ENCODE measurements at regions not wholly inside any gene's neighbourhood (a gene's known extent, or its start where the extent isn't known, plus 50 kb on each side); places are given as distances from the start of the nearest gene placed in this dataset.

DNA sequence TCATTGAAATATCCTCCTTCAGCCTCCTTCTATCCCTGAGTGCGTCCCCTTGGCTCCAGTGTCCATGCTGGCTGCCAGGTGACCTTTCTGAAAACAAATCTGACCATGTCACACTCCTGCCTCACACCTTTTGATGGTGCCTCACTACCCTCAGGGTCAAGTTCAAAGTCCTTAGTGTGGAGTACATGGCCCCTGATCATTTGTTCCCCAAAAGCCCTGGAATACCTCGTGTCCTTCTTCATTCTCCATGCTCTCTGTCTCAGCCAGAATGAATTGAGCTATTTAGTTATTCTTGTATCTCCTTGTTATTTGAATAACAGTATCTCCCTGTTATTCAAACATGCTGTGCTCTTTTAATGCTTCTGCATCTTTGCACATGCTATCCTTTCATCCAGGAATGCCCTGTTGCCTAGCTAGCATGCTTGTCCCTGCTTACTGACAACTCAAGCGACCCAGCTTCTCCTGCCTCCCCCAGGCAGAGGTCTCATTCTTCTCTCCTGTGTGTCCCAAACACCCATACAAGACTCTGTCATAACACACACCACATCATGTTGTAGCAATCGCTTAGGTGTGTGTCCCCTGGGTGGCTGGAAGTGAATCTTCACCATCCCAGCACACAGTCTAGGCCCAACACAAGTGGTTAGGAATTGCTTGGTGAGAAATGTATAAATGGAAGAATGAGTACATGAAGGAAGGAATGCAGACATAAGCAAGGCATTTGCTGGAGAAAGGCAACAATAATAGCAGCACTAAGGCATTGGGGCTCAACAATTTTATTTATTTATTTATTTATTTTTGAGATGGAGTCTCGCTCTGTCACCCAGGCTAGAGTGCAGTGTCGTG lies 144.0 kb downstream of the DDX1 start:
- no peak for DNase-seq

DNA sequence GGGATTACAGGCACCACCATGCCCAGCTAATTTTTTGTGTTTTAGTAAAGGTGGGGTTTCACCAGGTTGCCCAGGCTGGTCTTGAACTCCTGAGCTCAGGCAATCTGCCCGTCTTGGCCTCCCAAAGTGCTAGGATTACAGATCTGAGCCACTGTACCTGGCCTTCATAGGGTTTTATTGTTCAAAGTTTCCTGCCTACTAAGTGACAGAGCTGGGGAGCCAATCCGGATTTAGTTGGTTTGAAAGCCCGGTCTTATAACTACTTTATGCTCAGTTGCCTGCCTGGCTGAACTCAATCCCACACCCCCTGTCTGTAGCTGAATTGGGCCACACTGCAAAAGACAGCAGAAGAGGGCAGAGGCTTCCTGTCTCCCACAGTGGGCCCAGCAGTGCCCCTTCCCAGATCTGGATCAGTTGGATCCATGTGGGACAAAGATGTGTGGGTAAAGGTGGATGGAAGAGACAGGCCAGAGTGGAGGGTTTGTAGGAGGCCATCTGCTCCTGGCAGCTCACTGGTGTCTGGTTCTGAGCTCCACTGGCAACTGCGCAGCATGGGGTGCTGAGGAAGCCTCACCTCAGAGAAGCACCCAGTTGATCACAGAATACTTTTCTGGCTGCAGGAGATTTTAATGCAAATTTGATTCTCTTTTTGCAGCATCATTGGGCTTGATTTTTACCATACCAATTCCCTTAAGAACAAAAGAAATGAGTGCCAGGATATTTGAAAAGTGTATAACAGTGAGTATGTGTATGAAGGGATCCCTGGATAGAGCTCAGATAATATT lies 144.9 kb downstream of the DDX1 start:
- DNase-seq = no peak

DNA sequence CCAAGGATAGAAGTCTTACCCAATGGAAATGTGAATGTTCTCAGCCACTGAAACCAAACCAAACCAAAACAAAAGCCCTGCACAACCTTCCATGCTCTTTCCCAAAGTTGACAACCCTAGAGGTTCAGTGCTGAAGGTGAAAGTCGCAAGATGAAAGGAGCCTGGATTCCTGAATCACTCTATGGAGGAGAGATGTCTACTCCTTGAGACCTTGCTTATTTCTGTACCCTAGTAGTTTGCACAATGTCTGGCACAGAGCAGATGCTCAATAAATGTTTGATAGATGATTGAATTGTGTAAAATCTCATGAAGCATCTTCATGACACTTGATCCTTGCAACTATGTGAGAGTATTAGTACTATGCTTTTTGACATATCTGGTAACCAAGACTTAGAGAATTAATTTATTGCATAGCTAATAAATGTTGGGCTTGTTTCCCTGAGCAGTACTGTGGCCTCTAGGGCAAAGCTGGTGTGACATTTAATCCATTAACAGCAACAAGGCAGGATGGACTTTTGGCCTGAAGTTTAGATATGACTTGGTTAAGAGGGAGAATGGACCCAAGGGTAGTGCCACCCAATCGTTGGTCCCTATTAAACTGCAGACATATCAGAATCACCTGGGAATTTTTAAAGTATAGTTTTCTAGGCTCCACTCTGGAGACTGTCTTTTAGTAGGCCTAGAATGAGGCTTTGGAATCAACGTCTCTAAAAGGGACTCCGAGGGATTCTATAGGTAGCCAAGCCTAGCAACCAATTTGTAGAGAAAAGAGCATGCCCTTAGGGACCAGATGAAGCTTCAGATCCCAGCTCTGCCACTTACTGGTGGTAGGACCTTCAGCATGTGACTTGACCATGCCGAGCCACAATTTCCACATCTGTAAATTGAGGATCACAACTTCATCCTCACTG lies 145.9 kb downstream of the DDX1 start:
- no peak for DNase-seq

DNA sequence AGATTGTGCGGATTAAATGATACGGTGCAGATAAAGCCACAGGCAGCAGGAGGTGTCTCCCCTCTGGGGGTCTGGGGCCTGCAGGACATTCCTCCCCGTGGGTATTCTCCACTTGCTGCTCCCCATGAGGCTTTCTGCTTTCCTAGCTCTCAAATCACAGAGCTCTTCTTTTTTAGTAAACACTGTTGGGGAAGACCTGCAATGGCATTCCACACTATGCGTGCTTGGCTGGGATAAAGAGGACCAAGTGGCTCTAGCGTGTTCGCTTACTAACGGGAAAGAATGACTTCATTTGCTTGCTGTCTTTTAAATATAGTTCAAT lies 146.5 kb downstream of the DDX1 start:
- DNase-seq = no peak

DNA sequence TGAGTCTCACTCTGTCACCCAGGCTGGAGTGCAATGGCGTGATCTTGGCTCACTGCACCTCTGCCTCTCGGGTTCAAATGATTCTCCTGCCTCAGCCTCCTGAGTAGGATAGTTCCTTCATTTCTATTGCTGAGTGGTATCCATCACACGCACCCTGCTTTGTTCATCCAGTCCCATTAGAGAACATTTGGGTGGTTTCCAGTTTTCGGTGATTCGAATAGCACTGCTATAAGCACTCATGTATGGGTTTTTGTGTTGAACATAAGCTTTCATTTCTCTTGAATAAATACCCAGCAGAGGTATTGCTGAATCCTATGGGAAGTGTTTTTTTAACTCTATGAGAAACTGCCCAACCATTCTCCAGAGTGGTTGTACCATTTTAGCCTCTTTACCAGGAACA lies 147.3 kb downstream of the DDX1 start:
- no peak for DNase-seq

DNA sequence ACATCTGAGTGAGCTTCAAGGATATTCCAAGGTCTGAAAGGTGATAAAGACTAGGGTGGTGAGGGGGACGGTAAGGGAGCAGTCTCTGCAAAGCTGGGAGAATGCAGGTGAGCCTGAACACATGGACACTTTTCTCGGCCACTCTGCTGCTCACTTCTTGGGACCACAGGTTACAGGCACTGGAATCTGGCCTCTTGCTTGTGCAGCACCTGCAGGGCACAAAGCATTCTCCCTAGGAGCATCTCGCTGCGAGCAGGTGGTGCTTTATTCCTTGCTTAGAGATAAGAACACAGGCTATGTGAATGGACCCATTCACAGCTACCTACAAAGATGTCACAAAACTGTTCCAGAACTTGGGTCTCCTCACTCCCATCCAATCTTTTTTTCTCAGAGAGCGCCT lies 153.2 kb downstream of the DDX1 start:
- DNase-seq = no peak

DNA sequence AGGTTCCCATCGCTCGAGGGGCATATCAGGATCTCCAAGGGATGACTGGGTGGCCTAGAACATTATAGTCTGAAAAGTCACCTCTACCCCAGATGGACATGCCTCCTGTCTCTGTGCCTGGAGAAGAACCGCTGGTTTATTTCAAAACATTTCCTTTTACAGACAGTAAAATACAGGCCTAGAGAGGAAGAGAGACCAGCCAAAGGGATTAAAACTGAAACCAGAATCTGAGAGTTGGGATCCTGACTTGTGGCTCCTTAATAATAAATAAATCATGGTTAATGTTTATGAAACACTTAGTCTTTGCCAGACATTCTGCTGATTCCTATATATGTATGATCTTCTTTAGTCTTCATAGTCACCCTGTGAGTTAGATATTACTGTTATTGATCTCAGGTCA lies 153.7 kb downstream of the DDX1 start:
- no peak for DNase-seq

DNA sequence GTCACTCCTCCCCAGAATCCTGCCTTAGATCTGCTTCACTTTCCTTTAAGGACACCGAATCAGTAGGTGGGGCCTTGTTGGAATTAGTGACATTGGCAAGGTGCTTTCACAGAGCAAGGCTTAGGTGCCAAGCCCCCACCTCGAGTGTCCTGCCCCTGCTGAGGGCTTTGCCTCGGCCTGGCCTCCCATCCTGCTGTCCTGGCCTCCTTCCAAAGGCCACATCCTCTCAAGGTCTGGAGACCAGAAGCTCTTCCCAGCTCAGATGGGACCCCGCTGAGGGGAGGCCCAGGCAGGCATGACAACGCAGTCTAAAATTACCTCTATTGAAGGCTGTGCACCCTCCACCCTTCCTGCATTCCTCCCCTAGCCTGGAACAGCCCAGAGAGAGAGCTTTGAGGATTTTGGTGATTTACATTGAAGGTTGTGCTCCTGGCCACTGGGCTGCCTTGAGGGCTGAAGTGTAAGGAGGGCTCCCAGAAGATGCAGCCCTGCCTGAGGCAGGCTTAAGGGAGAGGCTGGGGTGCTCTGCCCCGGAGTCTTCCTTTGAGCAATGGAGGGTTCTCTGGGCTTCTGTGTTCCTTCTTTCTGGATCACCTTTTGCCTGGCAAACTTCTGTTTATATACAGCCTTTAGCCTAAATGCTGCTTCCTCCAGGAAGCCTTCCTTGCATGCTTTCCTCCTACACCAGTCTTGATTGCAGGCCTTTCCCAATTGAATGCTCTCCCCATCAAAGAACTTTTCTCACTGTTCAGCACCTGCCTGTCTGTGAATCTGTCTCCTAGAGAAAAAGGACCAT lies 154.4 kb downstream of the DDX1 start:
- no peak for DNase-seq

DNA sequence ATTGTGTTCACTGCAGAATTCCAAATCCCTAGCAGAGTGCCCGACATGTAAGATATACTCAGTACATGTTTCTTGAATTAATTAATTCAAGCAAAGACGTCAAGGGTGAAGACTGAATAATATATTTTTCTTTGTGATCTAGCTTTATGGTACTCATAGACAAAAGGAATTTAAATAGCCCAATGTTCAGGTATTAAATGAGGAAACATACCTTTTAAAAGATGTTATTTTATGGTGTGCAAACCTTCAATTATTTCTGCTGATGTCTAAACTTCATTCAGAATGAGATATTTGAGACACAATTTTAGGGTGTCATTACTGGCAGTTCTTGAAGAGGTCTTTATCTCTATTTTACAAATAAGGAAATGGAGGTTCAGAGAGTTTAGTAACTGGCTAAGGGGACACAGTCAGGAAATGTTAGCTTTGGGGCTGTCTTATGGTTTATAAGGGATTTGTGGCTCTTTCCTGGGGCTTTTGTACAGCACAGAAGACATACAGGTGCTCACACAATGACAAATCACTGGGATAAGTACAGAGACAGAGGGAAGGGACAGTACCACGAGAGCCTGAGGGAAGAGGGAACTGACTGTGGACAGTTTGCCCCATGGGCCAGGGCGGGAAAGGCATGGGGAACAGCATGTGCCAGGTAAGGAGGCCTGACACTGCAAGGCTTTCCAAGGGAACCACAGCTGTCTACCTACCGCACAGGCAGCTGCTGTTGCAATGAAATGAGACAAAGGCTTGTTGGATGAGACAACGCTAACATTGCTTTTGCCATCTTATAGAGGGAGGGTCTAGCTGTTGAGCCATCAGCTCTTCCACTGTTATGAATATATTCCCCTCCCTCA lies 155.3 kb downstream of the DDX1 start:
- no peak for DNase-seq

DNA sequence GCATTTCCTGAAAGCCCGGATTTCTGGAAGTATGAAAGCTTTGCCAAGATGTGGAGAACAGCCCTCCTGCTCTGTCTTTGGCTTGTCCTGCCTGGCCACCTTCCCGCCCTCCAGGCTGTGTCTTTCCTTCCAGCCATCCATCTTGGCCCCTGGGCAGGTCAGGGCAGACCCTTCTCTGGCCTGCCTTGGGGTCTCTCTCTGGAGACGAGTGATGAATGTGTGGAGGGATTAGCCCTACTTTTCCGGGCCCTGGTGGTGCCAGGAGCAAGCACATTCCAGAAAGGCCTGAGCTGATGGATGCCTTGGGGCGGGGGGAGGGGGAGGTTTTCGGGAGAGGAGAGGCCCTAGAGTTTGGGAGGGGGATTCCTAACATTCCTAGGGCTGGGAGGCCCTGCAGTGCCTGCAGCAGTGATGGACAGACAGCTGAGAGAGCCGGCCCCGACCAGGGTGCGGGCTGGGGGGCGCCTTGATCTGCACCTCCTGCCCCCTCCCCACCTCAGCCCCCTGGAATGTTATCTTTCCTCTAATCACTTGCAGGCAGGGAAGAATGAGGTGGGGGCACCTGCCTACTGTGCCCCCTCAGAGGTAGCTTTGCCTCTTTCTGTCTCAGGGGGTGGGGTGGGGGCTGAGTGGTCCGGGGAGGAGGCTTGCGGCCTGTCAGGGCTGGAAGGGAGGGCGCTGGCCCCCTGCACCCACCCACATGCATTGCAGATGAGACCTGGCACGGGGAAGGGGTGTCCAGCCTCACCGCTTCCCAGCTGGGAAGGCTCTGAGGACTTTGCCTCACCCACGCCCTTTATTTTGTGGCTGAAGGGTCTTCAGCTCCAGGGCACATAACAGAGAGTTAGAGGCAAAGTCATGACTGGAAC lies 156.2 kb downstream of the DDX1 start:
- no peak for DNase-seq

DNA sequence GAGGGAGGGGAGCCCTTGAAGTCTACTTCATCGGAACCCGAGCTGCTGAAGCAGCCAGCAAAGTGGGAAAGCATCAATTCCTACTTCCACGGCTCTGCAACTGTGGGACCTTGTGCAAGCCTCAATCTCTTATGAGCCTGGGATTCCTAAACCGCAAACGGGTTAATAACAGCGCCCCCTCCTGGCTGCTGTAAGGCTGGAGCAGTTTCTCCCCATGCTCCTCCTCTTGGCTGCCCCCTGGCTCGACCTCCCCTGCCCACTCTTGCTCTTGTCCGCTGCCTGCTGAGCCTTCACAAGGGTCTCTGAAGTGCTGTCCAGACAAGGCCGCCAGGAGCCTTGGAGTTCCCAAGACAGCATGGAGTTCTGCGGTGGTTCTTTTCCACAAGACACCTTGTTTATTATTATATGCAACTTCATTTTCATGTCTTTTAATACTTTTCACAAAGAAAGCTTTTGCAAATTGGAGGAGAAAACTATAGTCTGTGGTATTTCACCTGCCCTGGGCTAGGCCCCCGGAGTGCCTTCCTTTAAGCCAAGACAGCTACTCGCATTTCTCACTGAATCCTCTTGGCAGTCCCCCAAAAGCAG lies 157.2 kb downstream of the DDX1 start:
- DNase-seq = no peak

DNA sequence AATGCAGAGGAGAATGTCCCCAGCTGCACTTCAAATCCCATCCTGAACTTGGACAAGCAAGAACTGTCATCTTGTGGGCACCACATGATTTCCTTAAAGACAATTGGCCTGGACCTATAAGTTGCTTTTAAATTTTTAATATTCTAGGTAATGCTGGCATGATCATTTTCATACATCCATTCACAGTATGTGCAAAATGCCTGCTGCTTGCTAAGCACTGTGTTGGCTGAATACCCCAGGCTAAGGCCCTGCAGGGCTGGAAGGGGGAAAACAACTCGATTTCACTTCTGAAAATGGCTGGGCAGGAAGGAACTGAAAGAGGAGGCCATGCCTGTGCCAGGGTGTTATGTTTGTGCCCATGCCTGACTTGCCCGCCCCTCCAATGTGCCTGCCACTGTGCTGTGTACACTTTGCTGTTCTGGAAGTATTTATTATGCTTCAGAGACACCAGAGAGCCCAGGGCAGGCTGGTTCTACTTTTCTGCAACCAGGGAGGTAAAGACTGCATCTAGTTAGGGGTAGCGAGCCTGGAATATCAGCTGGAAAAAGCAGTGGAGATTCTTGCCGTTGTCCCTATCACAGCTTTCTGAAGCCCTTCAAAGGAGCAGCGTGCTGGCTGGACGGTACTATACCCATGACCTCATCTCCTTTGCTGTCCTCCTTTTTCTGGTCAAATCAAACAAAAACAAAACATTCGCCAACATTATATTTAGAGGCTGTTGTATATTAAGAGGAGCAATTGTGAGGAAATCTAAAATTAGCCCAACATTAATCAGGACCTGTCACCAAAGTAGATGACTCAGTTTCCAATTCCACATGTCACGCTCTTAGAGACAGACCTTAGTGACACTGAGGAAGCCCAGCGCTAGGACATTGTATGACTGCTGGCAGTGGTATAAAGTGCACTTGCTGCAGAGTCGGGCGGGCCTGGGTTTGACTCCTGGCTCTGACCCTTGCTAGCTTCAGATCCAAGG lies 158.1 kb downstream of the DDX1 start:
- DNase-seq = no peak

DNA sequence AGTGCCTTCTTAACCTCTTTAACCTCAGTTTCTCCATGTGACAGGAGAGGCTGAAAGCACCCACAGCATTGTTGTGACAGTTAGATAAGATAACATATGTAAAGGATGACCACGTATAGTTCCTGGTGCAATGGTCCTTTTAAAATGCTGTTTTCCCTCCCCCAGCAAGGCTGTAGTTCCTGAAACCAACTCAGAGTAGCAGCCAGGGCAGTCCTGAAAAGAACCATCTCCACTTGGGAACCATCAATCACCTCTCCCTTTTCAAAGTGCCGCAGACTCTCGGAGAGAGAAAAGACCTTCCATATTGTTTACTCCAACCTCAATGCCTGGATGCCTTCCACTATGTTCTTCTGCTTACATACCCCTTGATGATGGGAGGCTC lies 158.8 kb downstream of the DDX1 start:
- no peak for DNase-seq

DNA sequence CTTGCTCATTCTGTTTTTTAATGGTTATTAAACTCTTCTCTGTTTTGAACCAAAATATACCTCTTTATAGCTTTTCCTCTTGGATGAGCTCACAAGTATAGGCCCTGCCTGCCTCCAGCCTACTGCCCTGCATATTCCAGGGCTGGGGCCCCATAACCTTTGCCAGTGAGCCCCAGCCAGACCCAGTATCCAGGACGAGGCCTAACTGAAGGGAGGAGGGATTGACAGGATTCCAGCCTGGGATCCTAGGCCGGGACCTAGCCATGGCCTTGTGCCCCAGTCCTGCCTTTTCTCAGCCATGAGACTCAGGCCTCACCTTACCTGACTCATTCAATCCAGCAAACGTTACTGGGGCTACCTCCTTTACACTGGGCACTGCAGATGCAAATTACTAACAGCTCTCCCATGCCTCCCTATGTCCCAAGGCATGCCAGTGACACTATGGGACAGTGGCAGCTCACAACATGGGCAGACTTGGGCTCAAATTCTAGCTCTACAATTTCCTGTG lies 159.2 kb downstream of the DDX1 start:
- no peak for DNase-seq

DNA sequence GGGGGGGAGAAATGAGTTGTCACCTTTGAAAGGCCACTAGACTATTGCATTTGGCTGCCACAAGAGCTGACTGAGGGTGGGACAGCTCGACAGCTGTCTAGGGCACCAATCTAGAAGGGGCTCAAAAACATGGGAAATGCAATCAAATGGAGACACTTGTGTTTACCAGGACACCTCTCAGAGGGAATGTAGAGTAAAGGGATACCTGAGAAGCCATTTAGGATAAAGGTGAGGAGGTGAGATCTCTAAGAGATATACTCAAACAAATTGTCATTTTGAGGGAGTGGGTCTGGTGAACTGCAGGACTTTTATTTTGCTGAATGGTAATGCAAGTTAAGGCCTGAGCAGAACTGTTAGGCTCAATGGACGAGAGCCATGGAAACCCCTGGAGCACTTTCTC lies 159.8 kb downstream of the DDX1 start:
- no peak for DNase-seq

DNA sequence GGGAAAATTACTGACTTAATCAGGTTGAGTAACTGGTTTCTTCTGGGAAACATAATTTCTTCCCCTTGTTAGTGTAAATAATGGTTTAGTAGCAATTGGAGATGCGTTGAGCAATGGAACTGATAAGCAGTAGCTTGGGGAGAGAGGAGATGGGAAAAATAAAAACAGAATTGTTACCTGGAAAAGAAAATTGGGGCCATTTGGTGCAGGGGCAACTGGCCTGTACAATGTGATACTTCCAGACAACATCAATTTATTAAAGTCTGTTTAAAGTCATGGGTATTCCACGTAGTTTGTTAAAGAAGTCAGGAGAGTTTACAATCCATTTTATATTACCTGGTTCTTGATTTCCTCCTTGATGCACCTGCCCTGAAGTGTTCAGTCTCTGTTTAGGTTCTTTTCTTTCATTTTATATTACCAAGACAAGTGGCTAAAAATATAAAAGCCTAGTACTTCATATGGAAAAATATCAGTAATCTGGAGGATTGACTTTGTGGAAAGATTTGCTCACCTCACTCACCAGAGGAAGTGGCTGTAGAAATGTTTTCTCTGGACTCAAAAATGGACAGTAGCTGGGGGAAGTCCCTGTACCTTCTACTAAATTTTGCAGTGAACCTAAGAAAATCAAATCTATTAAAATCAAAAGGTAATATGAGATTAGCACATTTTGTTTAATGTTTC lies 161.0 kb downstream of the DDX1 start:
- DNase-seq = no peak

DNA sequence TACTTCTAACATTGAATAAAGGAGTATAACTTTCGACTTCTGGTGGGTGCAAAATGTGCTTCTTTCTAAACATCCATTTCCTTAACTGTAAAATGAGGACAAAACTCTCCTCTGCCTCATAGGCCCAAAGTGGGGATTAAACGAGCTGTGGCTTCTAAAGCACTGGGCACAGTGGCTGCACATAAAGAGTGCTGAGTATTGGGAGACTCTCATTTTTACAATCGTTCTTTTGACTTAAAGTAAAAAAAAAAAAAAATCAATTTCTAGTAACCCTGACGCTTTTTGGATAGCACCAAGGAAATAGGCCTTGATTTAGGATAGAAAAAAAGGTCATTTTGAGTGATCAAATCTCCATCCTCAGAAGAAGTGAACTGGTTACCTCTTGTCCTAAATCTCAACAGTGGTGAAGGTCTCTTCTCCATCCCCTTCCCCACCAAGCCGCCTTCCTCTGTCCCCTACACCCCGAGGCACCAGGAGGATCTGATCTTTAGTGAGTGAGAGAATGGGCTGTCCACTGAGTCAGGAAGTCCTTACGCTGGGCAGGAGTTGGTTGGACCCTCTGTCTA lies 161.6 kb downstream of the DDX1 start:
- DNase-seq = no peak

All from NCI-H2029 (cell line).